Lung (tissue), 11 donors: ENCODE measurements at regions not wholly inside any gene's neighbourhood (a gene's known extent, or its start where the extent isn't known, plus 50 kb on each side); places are given as distances from the start of the nearest gene placed in this dataset.

ENCODE experiments used
- ATAC-seq: fragments of 200-7000 bp; cut with Tn5 transposase; one replicate; pipeline ENCODE4 v1.9.1; 2020; ENCODE audit warnings: moderate number of reproducible peaks; ENCODE audit not compliant: insufficient read depth, low FRiP score
- DNase-seq, 3 donors: peaks; one replicate each; pipeline ENCODE4 v3.0.0-alpha.2; 2013 to 2017
- H3K27ac ChIP-seq, 2 donors: one replicate each; pipeline ENCODE4 v1.5.1; 2013; ENCODE audit warnings: mild to moderate bottlenecking in 2 of 2, moderate library complexity in 2 of 2, control low read depth in 1 of 2, inconsistent platforms in 1 of 2, low read depth in 1 of 2, low read length in 1 of 2
- H3K27me3 ChIP-seq, 3 donors: one replicate each; pipeline ENCODE4 v1.5.1; 2013; ENCODE audit warnings: low read length in 2 of 3; ENCODE audit not compliant: control insufficient read depth in 3 of 3, insufficient read depth in 3 of 3
- H3K36me3 ChIP-seq, 4 donors: one replicate each; pipeline ENCODE4 v1.5.1; 2013; ENCODE audit warnings: low read length in 4 of 4, mild to moderate bottlenecking in 1 of 4, moderate library complexity in 1 of 4; ENCODE audit not compliant: control insufficient read depth in 4 of 4, insufficient read depth in 4 of 4
- H3K4me1 ChIP-seq, 5 donors: one replicate each; pipeline ENCODE4 v1.5.1; 2013; ENCODE audit warnings: low read length in 5 of 5, mild to moderate bottlenecking in 2 of 5, moderate library complexity in 1 of 5; ENCODE audit not compliant: control insufficient read depth in 5 of 5, insufficient read depth in 5 of 5
- H3K4me3 ChIP-seq: one replicate; pipeline ENCODE4 v1.5.1; 2013; ENCODE audit warnings: mild to moderate bottlenecking, control low read depth, moderate library complexity
- H3K9ac ChIP-seq, 2 donors: one replicate each; pipeline ENCODE4 v1.5.1; 2013; ENCODE audit warnings: low read length in 2 of 2, control low read depth in 1 of 2; ENCODE audit not compliant: insufficient read depth in 1 of 2
- H3K9me3 ChIP-seq, 4 donors: one replicate each; pipeline ENCODE4 v1.5.1; 2013; ENCODE audit warnings: low read length in 3 of 4, mild to moderate bottlenecking in 1 of 4, moderate library complexity in 1 of 4; ENCODE audit not compliant: control insufficient read depth in 4 of 4, insufficient read depth in 3 of 4
- WGBS, 2 donors: extraction: QIAGEN DNeasy Blood & Tissue Kit; methylation state at CpG; one replicate each; pipeline ENCODE4 v1.1.7; 2013; 5-methylcytosine and 5-hydroxymethylcytosine counted together
- TF ChIP-seq, protein P1 (sequence below): IDR thresholded peaks from 2 replicates; pipeline ENCODE4 v1.5.1; 2012; ENCODE audit warnings: mild to moderate bottlenecking; ENCODE audit errors: control extremely low read depth, extremely low read depth
- donor health status: control.
- donor health status: control.
- donor health status: Bipolar disorder and iron deficiency.
- donor health status: healthy.
- donor health status: DM: yes; HTN: yes; CAD: no.

DNA sequence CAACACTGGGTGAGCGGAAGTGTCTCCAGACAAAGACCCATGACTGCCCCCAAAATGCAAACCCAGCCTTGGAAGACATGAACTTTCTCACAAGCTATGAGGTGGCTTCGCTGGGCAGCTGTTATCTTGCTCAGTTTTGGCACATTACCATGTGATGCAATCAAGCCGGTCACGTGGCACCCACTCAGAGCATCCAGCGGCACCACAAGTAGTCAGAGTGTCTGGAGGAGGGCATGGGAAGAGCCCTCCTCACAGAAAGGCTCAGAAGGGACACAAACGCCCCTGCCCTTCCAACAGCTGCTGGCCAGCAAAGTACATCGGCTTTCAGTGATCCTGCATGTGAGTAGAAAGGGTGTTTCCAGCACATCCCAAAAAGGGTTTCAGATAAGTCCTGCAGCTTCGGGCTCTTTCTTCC, 145.5 kb upstream of the IRF2BP2 start:
- Histone ChIP-seq H3K27ac (no peak overlapping the region), H3K9ac (no peak overlapping the region)

DNA sequence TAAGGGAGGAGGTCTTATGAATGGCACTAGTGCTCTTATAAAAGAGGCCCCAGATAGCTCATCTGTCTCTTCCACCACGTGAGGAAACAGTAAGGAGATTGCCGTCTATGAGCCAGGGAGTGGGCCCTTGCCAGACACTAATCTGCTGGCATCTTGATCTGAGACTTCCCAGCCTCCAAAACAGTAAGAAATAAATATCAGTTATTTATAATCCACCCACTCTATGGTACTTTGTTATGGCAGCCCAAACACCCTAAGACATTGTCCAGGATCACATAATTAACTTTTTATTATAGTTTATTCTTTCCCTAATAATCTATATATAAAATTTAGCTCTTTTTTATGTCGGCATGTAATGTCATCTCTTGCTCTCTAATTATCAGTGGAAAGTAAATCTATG, 144.0 kb upstream of the IRF2BP2 start:
- 74 to 76% methylated on average over 3 of the region's 3 CpGs for WGBS, 2 donors
- Histone ChIP-seq H3K27me3 (no peaks in the 10 kb centered on the region), H3K4me3 (no peak overlapping the region), H3K4me1 (peaks cover 0 to 35% (median 17%) of the 10 kb centered on the region in 5 donors), H3K9me3 (no peaks in the 10 kb centered on the region), H3K36me3 (no peaks in the 10 kb centered on the region), H3K27ac (no peak overlapping the region), H3K9ac (no peak overlapping the region)
- ATAC-seq = no peak
- DNase-seq = no peak
- TF ChIP-seq, protein P1, sequence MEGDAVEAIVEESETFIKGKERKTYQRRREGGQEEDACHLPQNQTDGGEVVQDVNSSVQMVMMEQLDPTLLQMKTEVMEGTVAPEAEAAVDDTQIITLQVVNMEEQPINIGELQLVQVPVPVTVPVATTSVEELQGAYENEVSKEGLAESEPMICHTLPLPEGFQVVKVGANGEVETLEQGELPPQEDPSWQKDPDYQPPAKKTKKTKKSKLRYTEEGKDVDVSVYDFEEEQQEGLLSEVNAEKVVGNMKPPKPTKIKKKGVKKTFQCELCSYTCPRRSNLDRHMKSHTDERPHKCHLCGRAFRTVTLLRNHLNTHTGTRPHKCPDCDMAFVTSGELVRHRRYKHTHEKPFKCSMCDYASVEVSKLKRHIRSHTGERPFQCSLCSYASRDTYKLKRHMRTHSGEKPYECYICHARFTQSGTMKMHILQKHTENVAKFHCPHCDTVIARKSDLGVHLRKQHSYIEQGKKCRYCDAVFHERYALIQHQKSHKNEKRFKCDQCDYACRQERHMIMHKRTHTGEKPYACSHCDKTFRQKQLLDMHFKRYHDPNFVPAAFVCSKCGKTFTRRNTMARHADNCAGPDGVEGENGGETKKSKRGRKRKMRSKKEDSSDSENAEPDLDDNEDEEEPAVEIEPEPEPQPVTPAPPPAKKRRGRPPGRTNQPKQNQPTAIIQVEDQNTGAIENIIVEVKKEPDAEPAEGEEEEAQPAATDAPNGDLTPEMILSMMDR = no peak

More for the DNA sequence above, 145.5 kb upstream of the IRF2BP2 start:
- Histone ChIP-seq H3K4me3 (no peak overlapping the region), H3K36me3 (no peaks in the 10 kb centered on the region), H3K27me3 (no peaks in the 10 kb centered on the region), H3K9me3 (no peaks in the 10 kb centered on the region), H3K4me1 (peaks cover 0 to 41% (median 21%) of the 10 kb centered on the region in 5 donors)
- ATAC-seq (peak; percentile 47), DNase-seq (peak; percentile 89 to 95 (median 93))
- 42% methylated on average over 8 of the region's 8 CpGs for WGBS, 2 donors
- TF ChIP-seq, protein P1 = no peak

DNA sequence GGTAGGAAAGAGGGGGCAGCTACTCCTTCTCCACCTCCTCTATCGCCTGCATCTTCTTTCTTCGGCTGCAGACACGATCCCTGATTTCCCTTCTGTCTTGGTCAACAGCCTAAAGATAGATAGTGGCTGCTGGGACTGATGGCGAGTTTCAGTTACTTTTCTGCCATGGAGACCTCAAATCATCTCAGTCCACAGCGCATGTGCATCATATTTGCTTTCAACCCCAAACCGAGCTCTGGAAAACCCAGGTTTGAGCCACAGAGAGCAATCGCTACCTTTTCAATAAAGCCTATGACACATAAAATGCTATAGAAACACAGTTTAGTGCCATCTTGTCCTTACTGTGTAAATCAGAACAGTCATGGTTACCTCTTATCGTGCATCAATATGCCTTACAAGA, 142.9 kb upstream of the IRF2BP2 start:
- no peak for DNase-seq
- TF ChIP-seq, protein P1 = no peak
- H3K9ac ChIP-seq = no peak overlapping the region
- peaks cover 0 to 35% (median 17%) of the 10 kb centered on the region in 5 donors for H3K4me1 ChIP-seq
- H3K9me3 ChIP-seq = no peaks in the 10 kb centered on the region
- whole genome bisulfite sequencing, 2 donors = 91 to 97% methylated on average over 8 of the region's 8 CpGs
- ATAC-seq = no peak
- no peaks in the 10 kb centered on the region for H3K27me3 ChIP-seq
- no peak overlapping the region for H3K4me3 ChIP-seq
- no peak overlapping the region for H3K27ac ChIP-seq
- no peaks in the 10 kb centered on the region for H3K36me3 ChIP-seq

DNA sequence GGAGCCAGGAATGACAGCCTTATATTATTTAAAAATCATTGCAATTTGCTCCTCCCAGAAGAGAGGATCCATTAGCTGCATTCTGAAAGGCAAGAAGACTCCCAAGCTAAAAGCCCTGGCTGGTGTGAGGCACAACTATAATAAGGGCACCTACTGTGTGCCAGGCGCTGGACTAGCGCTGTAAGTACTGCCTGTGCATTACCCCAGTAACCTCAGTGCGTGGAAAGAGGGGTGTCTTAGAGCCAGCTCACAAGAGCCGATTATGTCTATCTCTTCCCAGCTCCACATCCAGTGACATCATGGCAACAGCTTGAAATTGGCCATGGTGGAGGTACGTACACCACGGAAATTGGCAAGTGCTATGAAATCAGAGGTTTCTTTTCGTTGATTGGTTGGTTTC, 141.7 kb upstream of the IRF2BP2 start:
- no peaks in the 10 kb centered on the region for H3K36me3 ChIP-seq
- TF ChIP-seq, protein P1 = no peak
- H3K27me3 ChIP-seq = no peaks in the 10 kb centered on the region
- ATAC-seq (no peak), DNase-seq (no peak)
- no peak overlapping the region for H3K27ac ChIP-seq
- H3K9ac ChIP-seq = no peak overlapping the region
- H3K4me1 ChIP-seq = peaks cover 0 to 35% (median 17%) of the 10 kb centered on the region in 5 donors
- no peaks in the 10 kb centered on the region for H3K9me3 ChIP-seq
- 94% methylated on average over 7 of the region's 7 CpGs for WGBS, 2 donors
- H3K4me3 ChIP-seq = no peak overlapping the region
